SK-N-SH (cell line): ENCODE measurements at regions not wholly inside any gene's neighbourhood (a gene's known extent, or its start where the extent isn't known, plus 50 kb on each side); places are given as distances from the start of the nearest gene placed in this dataset.
A peak's percentile ranks its signal among the peaks of the same experiment; 100 is the strongest.

Experiments
- CTCF ChIA-PET: fragments of 300-600, 350-600 bp; formaldehyde crosslinking; extraction: SDS; loops from one replicate; lab custom pipeline; 2021; lab: Yijun Ruan, JAX
- POLR2A ChIA-PET: fragments of 350-600 bp; sonication (Branson Sonifier 250); formaldehyde crosslinking; extraction: SDS; loops from one replicate; lab custom pipeline; 2020; ENCODE audit warnings: antibody characterized with exemption, inconsistent platforms; lab: Yijun Ruan, JAX
- DNase-seq: peaks from one replicate; pipeline ENCODE4 v3.0.0; 2012
- H2AFZ ChIP-seq: fragments of 200-600 bp; sonication (generic); 2 replicates; pipeline ENCODE4 v1.8.1; 2016; ENCODE audit warnings: antibody characterized with exemption, mild to moderate bottlenecking, low read depth
- H3F3A ChIP-seq: fragments of 200-600 bp; sonication (generic); replicated peaks from 2 replicates; pipeline ENCODE3; 2016; ENCODE audit warnings: antibody characterized with exemption, mild to moderate bottlenecking; ENCODE audit not compliant: insufficient read depth
- H3K27ac ChIP-seq, 2 experiments: fragments of 200-500 bp in 1 of 2; fragments of 200-600 bp in 1 of 2; sonication (Bioruptor generic) in 1 of 2; sonication (generic), shearing (Covaris generic) in 1 of 2; 2 replicates each; pipeline versions ENCODE4 v1.5.1 to v1.6.1; 2014 to 2016; ENCODE audit warnings: low read depth in 2 of 2, inconsistent platforms in 1 of 2, low read length in 1 of 2, mild to moderate bottlenecking in 1 of 2, mixed read lengths in 1 of 2
- H3K27me3 ChIP-seq: fragments of 200-600 bp; sonication (generic), shearing (Covaris generic); 2 replicates; pipeline ENCODE4 v1.6.1; 2016; ENCODE audit warnings: mixed run types; ENCODE audit not compliant: insufficient read depth
- H3K36me3 ChIP-seq, 2 experiments: fragments of 200-500 bp in 1 of 2; fragments of 200-600 bp in 1 of 2; sonication (Bioruptor generic) in 1 of 2; sonication (generic) in 1 of 2; replicated peaks in 1 of 2; 2 replicates each; pipeline versions ENCODE3 to v1.5.1; 2014 to 2016; ENCODE audit warnings: low read length in 1 of 2, mild to moderate bottlenecking in 1 of 2; ENCODE audit not compliant: insufficient read depth in 2 of 2, control insufficient read depth in 1 of 2
- H3K4me1 ChIP-seq, 2 experiments: fragments of 200-500 bp in 1 of 2; fragments of 200-600 bp in 1 of 2; sonication (Bioruptor generic) in 1 of 2; sonication (generic), shearing (Covaris generic) in 1 of 2; 2 replicates each; pipeline versions ENCODE4 v1.5.1 to v1.6.1; 2014 to 2016; ENCODE audit warnings: low read depth in 1 of 2, low read length in 1 of 2, mixed run types in 1 of 2; ENCODE audit not compliant: insufficient read depth in 2 of 2, control insufficient read depth in 1 of 2
- H3K4me2 ChIP-seq: fragments of 200-600 bp; sonication (generic), shearing (Covaris generic); 2 replicates; pipeline ENCODE4 v1.6.1; 2017; ENCODE audit warnings: mixed run types
- H3K4me3 ChIP-seq, 2 experiments: fragments of 200-500 bp in 1 of 2; fragments of 200-600 bp in 1 of 2; sonication (Bioruptor generic) in 1 of 2; sonication (generic), shearing (Covaris generic) in 1 of 2; 2 replicates each; pipeline versions ENCODE4 v1.5.1 to v1.8.1; 2014 to 2016; ENCODE audit warnings: low read depth in 2 of 2, inconsistent platforms in 1 of 2, low read length in 1 of 2, mild to moderate bottlenecking in 1 of 2, mixed read lengths in 1 of 2, moderate library complexity in 1 of 2
- H3K79me2 ChIP-seq: fragments of 200-600 bp; sonication (generic); 2 replicates; pipeline ENCODE4 v1.8.1; 2017; ENCODE audit warnings: mild to moderate bottlenecking; ENCODE audit not compliant: insufficient read depth
- H3K9ac ChIP-seq: fragments of 200-600 bp; sonication (generic); 2 replicates; pipeline ENCODE4 v1.6.1; 2017; ENCODE audit warnings: mixed run types
- H3K9me2 ChIP-seq: fragments of 200-600 bp; sonication (generic); 2 replicates; pipeline ENCODE4 v1.6.1; 2017; ENCODE audit warnings: mixed run types
- H3K9me3 ChIP-seq: fragments of 200-600 bp; sonication (generic); 2 replicates; pipeline ENCODE4 v1.6.1; 2017; ENCODE audit warnings: mixed run types, mild to moderate bottlenecking, moderate library complexity
- H4K20me1 ChIP-seq: fragments of 200-600 bp; sonication (generic); 2 replicates; pipeline ENCODE4 v1.6.1; 2017; ENCODE audit warnings: mild to moderate bottlenecking, mixed run types; ENCODE audit not compliant: insufficient read depth
- EZH2phosphoT487 ChIP-seq: fragments of 200-600 bp; sonication (generic); IDR thresholded peaks from 2 replicates; pipeline ENCODE4 v1.6.1; 2017; ENCODE audit warnings: low read depth, mixed run types, mild to moderate bottlenecking, antibody characterized with exemption, moderate library complexity, borderline replicate concordance
- FOXJ3 ChIP-seq: sonication (generic); formaldehyde crosslinking; IDR thresholded peaks from 2 replicates; pipeline ENCODE4 v1.5.1; 2020; ENCODE audit warnings: mild to moderate bottlenecking, missing genetic modification reagents
- FOXM1 ChIP-seq: IDR thresholded peaks from 2 replicates; pipeline ENCODE4 v1.4.0; 2012; ENCODE audit warnings: low read depth, mild to moderate bottlenecking
- MXI1 ChIP-seq: IDR thresholded peaks from 2 replicates; pipeline ENCODE4 v1.6.1; 2012; ENCODE audit warnings: mild to moderate bottlenecking, low read depth, low read length, improper control_type of control experiment
- NFIC ChIP-seq: IDR thresholded peaks from 2 replicates; pipeline ENCODE4 v1.4.0; 2012; ENCODE audit warnings: borderline replicate concordance
- NRF1 ChIP-seq: IDR thresholded peaks from 2 replicates; pipeline ENCODE4 v1.6.1; 2012; ENCODE audit warnings: low read depth, mild to moderate bottlenecking, low read length
- PBX3 ChIP-seq: IDR thresholded peaks from 2 replicates; pipeline ENCODE4; 2012
- POLR2AphosphoS5 ChIP-seq: IDR thresholded peaks from 2 replicates; pipeline ENCODE4 v1.6.1; 2012; ENCODE audit warnings: low read depth, low read length
- RCOR1 ChIP-seq: fragments of 150-350 bp; IDR thresholded peaks from 2 replicates; pipeline ENCODE4 v1.6.1; 2017; ENCODE audit warnings: antibody characterized with exemption, low read length
- SMC3 ChIP-seq: IDR thresholded peaks from 2 replicates; pipeline ENCODE4 v1.6.1; 2012; ENCODE audit warnings: low read depth, low read length, improper control_type of control experiment
- USF2 ChIP-seq: fragments of 150-350 bp; IDR thresholded peaks from 2 replicates; pipeline ENCODE4 v1.6.1; 2017; ENCODE audit warnings: antibody characterized with exemption, low read length, low read depth, borderline replicate concordance
- WGBS: methylation state at CpG from one replicate; pipeline ENCODE4 v1.1.6; 2017; ENCODE audit warnings: low lambda C conversion rate; 5-methylcytosine and 5-hydroxymethylcytosine counted together
- TF ChIP-seq, protein P1 (sequence below): IDR thresholded peaks from 2 replicates; pipeline ENCODE4 v1.6.1; 2012; ENCODE audit warnings: mild to moderate bottlenecking, low read depth, low read length, moderate library complexity

DNA sequence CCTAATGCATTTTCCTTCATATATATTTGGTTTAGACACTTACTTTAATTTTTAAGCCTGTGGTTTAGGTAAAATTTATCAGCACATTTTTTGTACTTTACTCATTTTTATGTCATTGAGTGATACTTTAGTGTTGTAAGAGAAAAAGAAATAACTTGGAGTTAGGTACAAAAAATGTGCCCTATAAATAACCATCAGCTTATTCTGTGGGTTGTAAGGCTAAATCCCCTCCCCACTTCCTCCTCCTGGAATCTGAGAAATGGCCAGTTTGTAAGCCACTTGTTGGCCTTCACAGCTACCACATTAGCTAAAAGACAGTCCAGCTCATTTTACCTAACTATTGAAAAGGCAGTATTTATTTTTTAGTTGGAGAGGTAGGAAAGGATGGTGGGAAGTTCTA lies 576.3 kb downstream of the PKHD1 start (continued):
- TF ChIP-seq, protein P1, sequence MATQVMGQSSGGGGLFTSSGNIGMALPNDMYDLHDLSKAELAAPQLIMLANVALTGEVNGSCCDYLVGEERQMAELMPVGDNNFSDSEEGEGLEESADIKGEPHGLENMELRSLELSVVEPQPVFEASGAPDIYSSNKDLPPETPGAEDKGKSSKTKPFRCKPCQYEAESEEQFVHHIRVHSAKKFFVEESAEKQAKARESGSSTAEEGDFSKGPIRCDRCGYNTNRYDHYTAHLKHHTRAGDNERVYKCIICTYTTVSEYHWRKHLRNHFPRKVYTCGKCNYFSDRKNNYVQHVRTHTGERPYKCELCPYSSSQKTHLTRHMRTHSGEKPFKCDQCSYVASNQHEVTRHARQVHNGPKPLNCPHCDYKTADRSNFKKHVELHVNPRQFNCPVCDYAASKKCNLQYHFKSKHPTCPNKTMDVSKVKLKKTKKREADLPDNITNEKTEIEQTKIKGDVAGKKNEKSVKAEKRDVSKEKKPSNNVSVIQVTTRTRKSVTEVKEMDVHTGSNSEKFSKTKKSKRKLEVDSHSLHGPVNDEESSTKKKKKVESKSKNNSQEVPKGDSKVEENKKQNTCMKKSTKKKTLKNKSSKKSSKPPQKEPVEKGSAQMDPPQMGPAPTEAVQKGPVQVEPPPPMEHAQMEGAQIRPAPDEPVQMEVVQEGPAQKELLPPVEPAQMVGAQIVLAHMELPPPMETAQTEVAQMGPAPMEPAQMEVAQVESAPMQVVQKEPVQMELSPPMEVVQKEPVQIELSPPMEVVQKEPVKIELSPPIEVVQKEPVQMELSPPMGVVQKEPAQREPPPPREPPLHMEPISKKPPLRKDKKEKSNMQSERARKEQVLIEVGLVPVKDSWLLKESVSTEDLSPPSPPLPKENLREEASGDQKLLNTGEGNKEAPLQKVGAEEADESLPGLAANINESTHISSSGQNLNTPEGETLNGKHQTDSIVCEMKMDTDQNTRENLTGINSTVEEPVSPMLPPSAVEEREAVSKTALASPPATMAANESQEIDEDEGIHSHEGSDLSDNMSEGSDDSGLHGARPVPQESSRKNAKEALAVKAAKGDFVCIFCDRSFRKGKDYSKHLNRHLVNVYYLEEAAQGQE = no peak
- no peak for TF ChIP-seq EZH2phosphoT487
- no peak for TF ChIP-seq USF2
- no peak for TF ChIP-seq PBX3
- TF ChIP-seq FOXJ3 (CRISPR knock-in tag) = no peak
- TF ChIP-seq RCOR1 = no peak

- no peak for TF ChIP-seq NFIC
- TF ChIP-seq SMC3 = no peak
- TF ChIP-seq NRF1 = no peak
- TF ChIP-seq POLR2AphosphoS5 = no peak
- no peak for TF ChIP-seq MXI1
- TF ChIP-seq FOXM1 = no peak
- TF ChIP-seq, all 33 proteins: peak for 0
- peak overlapping the region in 1 of 2 experiments; percentile 16; a peak in 2 of 4 replicates for H3K27ac ChIP-seq
- no peak overlapping the region for H3K9ac ChIP-seq
- H4K20me1 ChIP-seq = no peaks in the 10 kb centered on the region
- H3K36me3 ChIP-seq = no peaks in the 10 kb centered on the region
- H3K4me3 ChIP-seq = no peak overlapping the region
- 45% methylated on average over 13 of the region's 13 CpGs for WGBS
- no peaks in the 10 kb centered on the region for H3K79me2 ChIP-seq
- H3K4me2 ChIP-seq = no peak overlapping the region
- POLR2A ChIA-PET = no interaction called here
- no peaks in the 10 kb centered on the region for H3K27me3 ChIP-seq
- CTCF ChIA-PET = interaction anchor here (1.1 to 2.3 kb wide), 11 partner anchors 10 to 702 kb away, joined by 3 to 9 read pairs (median 4); no protein-coding TSS in a partner anchor
- no peak overlapping the region for H2AFZ ChIP-seq
- H3K9me3 ChIP-seq = no peaks in the 10 kb centered on the region
- peaks cover 0 to 7% of the 10 kb centered on the region in 2 experiments; a peak in 1 of 4 replicates for H3K4me1 ChIP-seq
- H3F3A ChIP-seq = no peaks in the 10 kb centered on the region
- no peak for DNase-seq
- no peaks in the 10 kb centered on the region for H3K9me2 ChIP-seq
These were observed 573.3 kb downstream of the PKHD1 start for GRCh38 chr6:51513891-51514747.
